ACHN (cell line): ENCODE measurements at regions not wholly inside any gene's neighbourhood (a gene's known extent, or its start where the extent isn't known, plus 50 kb on each side); places are given as distances from the start of the nearest gene placed in this dataset.

Source experiments
- DNase-seq: peaks from one replicate; pipeline ENCODE4 v3.0.0-alpha.2; 2015
- in situ Hi-C: cut with HindIII; loops from 2 replicates; pipeline ENCODE4 v1.10.0; 2017; ENCODE audit warnings: low sequenced_read_pairs, low pct_ligation_motif_present, low pct_unique_long_range_greater_than_20kb

DNA sequence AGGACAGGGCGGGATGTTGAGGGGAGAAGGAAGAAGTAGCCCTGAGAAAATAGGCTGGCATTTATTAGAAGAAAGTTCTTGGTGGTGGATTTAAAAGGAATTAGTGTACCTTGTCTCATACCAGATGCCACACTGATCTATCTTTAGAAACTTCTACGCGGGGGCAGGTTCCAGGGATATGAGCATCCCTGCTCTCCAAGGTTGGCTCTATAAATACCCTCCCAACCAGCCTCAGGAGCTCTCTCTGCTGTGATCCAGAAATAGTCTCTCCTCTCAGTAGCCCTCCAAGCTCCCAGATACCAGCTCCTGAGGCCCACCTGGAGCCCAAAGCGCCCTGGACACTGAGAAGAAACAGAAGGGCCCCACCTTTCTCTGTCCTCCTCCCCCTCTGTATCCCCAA is 128.3 kb upstream of the TNR start:
- no peak for DNase-seq
- in situ Hi-C loops: no loop called here

DNA sequence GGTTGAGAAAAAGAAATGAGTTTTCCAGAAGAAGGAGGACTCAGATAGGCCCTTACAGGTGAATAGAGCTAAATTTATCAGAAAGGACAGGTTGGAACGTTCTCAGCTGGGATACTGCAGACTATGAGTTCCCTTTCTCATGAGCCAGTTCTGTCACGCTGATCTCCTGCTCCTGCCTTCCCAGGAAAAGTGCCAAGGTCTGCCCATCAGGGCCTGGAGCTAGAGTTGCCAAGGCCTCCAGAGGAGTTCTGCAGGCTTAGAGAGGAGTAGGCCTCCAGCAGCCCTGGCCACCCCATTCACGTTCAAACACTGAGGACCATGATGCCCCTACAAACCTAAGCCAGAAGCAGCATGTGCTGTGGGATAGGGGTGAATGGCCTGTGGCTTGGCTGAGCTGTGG is 126.8 kb upstream of the TNR start:
- DNase-seq: no peak
- in situ Hi-C loops: no loop called here

GRCh38 chr1:175866776-175867175 is 123.4 kb upstream of the TNR start:
- in situ Hi-C loops: no loop called here
- DNase-seq: no peak

GRCh38 chr1:175865041-175865766 is 121.8 kb upstream of the TNR start:
- in situ Hi-C loops: no loop called here
- DNase-seq: no peak

GRCh38 chr1:175864625-175865024 is 121.2 kb upstream of the TNR start:
- no peak for DNase-seq
- in situ Hi-C loops: no loop called here

- in situ Hi-C loops: no loop called here
- no peak for DNase-seq
Observed at GRCh38 chr1:175864183-175864582, 120.8 kb upstream of the TNR start.

DNA sequence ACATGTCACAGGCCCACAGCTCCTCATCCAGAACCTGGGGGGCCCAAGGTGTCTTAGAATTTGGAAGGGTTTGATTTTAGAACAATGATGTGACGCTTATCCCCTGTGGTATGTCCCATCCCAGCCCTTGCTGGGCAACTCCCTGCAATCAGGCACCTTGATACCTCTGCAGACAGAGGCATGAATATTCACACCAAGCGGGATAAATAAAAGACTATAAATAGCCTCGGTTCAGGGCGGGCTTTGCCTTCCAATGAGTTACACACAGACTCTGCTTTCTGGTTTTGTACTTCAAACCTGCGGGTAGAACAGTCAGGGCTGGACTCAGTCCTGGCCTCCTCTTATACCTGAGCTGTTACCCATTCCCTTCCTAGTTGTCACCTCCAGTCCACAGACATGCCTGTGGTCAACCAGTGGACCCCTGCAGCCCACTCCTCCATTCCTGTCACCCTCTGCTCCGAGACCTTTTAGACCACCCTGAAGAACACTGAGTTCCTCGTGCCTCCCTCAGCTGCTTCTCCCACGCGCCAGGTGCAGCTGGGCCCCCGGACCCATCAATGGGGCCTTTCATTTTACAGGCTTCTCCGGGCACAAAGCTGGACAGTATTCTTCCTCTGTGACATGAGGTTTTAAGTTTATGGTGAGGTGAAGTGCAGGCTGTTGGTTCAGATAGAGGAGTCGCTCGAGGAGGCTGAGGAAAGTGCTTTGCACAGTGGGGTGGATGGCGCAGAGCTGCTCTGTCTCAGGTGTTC is 120.1 kb upstream of the TNR start:
- no peak for DNase-seq
- in situ Hi-C loops: no loop called here

DNA sequence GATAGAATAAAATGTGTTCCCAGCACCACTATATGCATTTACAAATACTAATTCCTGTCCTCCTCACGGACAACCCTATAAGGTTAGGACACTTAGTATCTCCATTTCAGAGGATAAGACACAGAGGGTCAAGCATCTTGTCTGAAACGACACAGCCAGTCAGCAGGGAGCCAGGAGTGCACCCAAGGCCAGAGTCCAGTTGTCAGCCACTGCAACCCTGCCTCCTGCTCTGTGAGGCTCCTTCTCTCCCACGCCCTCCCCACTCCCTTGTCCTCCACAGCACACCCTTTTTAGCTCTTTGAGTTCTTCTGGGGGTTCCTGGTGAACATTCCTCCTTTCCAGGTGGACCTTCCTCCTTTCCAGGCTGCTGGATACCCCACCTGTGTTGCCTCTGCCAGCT is 119.0 kb upstream of the TNR start:
- no peak for DNase-seq
- in situ Hi-C loops: no loop called here

DNA sequence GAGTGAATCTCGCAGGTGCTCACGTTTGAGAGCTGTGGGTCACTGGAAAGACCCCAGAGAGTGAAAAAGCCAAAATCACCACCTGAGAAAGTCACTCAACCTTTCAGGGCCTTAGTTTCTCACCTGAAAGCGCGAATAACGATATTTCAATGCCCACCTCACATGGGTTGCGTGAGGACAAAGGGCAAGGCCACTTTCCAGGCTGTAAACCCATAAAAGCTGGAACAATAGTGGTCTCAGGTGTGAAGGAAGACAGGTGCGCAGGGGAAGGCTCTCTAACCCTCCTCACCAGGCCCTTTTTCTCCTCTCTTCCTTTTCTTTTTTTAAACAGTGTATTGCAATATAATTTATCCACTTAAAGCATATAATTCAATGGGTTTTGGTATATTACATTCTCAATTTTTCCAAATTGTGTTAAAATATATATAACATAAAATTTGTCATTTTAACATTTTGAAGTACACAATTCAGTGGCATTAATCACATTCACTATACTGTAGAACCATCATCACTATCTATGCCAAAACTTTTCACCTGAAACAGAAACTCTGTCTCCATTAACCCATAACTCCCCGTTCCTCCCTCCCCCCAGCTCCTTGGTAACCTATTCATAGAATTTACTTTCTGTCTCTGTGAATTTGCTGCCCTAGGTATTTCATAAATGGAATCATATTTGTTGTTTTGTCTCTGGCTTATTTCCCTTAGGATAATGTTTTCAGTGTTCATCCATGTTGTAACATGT is 118.4 kb upstream of the TNR start:
- no peak for DNase-seq
- in situ Hi-C loops: no loop called here

DNA sequence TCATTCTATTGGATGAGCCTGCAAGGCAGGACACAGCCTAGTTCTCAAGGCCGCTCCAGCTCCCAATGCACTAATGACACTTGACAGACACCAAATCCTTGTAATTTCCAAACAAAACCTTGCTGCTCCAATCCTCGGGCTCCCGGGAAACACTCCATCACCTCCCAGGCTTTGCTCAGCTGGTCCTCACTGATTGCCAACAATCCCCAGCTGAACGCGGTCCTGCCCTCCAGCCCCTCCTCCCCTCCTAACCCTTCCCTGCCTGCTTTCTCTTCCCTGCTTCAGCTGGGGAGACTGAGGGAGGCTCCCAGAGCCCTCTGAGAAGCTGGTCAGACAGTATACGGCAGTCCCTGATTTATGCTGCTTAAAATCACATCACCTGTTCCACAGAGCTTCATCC is 114.4 kb upstream of the TNR start:
- in situ Hi-C loops: no loop called here
- no peak for DNase-seq

DNA sequence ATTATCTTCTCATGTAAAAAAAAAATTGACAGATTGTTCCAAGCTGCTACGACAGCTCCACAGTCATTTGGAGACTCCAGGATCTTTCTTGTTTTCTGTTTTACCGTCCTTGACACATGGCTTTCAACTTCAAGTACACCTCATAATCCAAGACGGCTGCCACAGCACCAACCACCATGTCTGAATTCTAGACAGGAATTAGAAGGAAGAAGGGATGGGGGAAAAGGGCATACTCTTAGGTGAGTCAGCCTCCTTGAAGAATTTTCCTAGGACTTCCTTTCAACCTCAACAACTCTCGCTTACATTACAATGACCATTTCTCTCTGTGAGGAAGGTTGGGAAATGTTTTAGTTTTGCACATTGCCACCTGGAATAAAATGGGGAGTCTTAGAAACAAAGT is 110.3 kb upstream of the TNR start:
- DNase-seq: no peak
- in situ Hi-C loops: no loop called here

- in situ Hi-C loops: no loop called here
- DNase-seq: no peak
Observed at GRCh38 chr1:175851749-175852148, 108.4 kb upstream of the TNR start.

DNA sequence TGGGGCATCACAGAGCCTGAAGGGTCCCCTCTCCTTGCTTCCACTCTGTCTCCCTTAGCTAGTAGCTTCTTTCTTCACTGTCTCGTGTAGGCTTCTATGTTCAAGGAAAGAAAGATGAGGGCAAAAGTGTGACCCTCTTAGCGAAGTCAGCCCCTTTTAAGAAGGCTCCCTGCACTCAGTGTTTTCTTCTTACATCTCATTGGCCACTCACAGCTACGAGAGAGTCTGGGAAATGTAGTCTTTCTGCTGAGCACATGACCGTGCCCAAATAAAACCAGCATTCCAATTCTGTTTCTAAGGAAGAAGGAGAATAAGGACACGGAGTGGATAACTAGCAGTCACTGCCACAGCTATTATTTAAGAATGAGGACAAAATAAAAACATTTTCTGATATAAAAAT is 104.9 kb upstream of the TNR start:
- in situ Hi-C loops: no loop called here
- DNase-seq: no peak

DNA sequence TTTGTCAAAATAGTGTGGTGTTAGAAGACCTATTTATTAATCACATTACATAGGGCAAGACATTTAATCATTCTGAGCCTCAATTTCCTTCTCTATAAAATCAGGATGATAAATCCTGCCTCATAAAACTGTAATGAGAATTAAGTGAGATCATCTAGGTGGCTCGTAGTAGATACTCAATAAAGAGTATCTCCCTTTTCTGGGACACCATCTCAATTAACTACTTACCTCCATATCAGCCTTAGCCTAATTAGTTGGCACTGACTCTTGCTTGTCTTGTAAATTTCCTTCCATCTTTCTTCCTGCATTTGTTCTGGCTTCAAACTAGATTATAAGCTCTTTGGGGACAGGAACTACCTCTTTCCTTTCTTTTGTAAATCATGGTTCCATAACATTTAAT is 102.6 kb upstream of the TNR start:
- DNase-seq: no peak
- in situ Hi-C loops: no loop called here

- DNase-seq: no peak
- in situ Hi-C loops: no loop called here
Observed at GRCh38 chr1:175845338-175845737, 101.9 kb upstream of the TNR start.

- in situ Hi-C loops: no loop called here
- no peak for DNase-seq
Observed at GRCh38 chr1:175844877-175845276, 101.5 kb upstream of the TNR start.

- DNase-seq: no peak
- in situ Hi-C loops: no loop called here
Observed at GRCh38 chr1:175842550-175842949, 99.2 kb upstream of the TNR start.

DNA sequence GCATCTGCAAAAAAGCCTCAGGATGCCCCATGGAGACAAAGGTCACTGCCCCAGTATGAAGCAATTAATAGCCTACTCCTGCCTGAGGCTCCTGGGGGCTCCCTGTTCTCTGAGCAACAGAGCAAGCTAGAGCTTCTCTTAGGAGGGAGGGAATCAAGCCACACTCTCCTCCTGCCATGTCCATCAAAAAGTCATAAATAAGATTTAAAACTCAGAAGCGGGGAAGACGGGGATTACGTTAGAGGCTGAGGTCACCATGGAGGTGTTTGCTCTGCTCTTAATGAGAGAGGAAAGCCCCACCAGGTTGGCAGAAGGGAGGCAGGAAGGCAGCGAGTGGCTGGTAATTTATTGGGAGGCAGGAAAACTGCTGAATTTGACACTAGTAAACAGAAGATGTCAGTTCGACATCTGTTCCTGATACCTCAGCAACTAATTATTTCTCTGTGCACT is 98.4 kb upstream of the TNR start:
- no peak for DNase-seq
- in situ Hi-C loops: no loop called here

- in situ Hi-C loops: no loop called here
Observed at GRCh38 chr1:175840787-175841186, 97.4 kb upstream of the TNR start.

More at GRCh38 chr1:175840787-175841186, 97.4 kb upstream of the TNR start:
- no peak for DNase-seq
